Erythroblast (primary cell): ENCODE measurements at regions not wholly inside any gene's neighbourhood (a gene's known extent, or its start where the extent isn't known, plus 50 kb on each side); places are given as distances from the start of the nearest gene placed in this dataset.
"Not testable (repeated sequence)": the region's sequence is repeated elsewhere in the genome, so short reads cannot be mapped to it uniquely, and the experiment has no call there.

Source experiments
- DNase-seq, 2 experiments: peaks; one replicate each; lab custom pipeline; 2025; lab: John Stamatoyannopoulos, UW
- GATA1 ChIP-seq: IDR thresholded peaks from 2 replicates; pipeline ENCODE4 v1.6.1; 2011; ENCODE audit warnings: low read depth, mild to moderate bottlenecking, control low read depth, low read length, moderate library complexity
- POLR2A ChIP-seq: IDR thresholded peaks from 2 replicates; pipeline ENCODE4 v1.6.1; 2011; ENCODE audit warnings: mild to moderate bottlenecking, low read length

DNA sequence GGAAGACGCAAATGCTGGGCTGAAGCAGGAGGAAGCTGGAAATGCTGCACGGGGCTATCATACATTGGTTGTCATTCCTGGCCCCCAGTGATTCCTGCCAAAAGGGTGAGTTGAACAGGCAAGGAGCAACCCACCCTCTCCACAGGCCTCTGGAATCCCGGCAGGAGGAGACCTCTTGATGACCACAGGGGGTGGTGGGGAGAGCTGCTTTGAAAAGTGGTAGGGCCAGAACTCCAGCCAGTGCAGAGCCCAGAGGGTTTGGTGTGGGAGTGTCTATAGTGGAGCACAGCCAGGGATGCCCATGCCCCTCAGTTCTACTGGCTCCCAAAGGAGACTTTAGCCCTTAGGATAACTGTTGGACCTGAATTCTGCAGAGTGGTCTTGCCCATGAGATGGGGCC, 89.2 kb downstream of the SAMD9 start:
- TF ChIP-seq GATA1, result no peak
- TF ChIP-seq POLR2A, result no peak
- DNase-seq, result no peak

GRCh38 chr7:93027044-93027443, 90.7 kb downstream of the SAMD9 start:
- DNase-seq, result no peak
- TF ChIP-seq GATA1 (no peak), POLR2A (no peak)

- no peak for TF ChIP-seq GATA1
- TF ChIP-seq POLR2A, result no peak
- no peak for DNase-seq
Observed at GRCh38 chr7:93026425-93026824, 91.4 kb downstream of the SAMD9 start.

DNA sequence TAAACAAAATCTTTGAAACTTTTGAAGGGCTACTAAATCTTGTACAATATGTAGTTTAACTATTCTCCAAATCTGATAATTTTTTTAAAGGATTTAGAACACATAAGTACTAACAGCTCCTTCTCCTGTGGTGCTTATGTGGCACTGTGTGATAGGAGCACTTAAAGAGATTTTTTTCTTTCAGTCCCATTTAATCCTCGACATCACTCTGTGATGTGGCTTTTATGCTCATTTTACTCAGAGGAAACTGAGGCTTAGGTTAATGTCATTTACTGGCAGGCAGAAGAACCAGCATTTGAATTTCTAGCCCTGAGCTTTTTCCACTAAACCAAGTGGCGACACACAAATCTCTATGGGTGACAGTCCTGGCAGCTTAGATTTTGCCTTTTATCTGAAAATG, 92.4 kb downstream of the SAMD9 start:
- no peak for DNase-seq

DNA sequence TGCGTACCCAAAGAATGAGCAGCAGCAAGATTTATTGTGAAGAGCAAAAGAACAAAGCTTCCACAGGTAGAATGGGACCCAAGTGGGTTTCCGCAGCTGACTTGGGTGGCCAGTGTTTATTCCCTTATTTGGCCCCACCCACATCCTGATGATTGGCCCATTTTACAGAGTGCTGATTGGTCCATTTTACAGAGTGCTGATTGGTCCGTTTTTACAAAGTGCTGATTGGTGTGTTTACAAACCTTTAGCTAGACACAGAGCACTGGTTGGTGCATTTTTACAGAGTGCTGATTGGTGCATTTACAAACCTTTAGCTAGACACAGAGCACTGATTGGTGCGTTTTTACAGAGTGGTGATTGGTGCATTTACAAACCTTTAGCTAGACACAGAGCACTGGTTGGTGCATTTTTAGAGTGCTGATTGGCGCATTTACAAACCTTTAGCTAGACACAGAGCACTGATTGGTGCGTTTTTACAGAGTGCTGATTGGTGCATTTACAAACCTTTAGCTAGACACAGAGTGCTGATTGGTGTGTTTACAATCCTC, 94.8 kb downstream of the SAMD9 start:
- not testable (repeated sequence) for DNase-seq

More for the DNA sequence above, 92.4 kb downstream of the SAMD9 start:
- no peak for TF ChIP-seq POLR2A
- TF ChIP-seq GATA1, result no peak

DNA sequence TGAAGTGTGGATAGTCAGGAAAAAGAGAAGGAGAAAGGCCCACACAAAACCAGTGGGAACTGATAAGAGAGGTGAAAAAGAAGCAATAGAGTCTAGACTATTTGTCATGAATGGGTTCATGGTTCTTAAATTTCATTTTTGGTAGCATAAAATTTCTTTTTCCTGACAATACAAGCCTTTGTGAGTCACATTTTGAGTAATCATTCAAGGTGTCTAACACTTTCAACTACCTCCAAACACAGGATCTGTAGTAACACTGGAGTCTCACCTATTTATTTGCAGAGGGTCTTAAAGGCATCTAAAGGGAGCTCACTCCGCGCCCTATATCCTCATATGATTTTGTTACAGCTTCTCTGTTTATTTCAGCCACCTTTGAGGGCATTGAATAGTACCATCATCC, 96.0 kb downstream of the SAMD9 start:
- no peak for DNase-seq
- TF ChIP-seq POLR2A (no peak), GATA1 (no peak)

- no peak for DNase-seq
- TF ChIP-seq POLR2A (no peak), GATA1 (no peak)
Observed at GRCh38 chr7:93018716-93019115, 99.1 kb downstream of the SAMD9 start.

- DNase-seq, result no peak
- TF ChIP-seq GATA1 (no peak), POLR2A (no peak)
Observed at GRCh38 chr7:93016681-93017381, 100.9 kb downstream of the SAMD9 start.

DNA sequence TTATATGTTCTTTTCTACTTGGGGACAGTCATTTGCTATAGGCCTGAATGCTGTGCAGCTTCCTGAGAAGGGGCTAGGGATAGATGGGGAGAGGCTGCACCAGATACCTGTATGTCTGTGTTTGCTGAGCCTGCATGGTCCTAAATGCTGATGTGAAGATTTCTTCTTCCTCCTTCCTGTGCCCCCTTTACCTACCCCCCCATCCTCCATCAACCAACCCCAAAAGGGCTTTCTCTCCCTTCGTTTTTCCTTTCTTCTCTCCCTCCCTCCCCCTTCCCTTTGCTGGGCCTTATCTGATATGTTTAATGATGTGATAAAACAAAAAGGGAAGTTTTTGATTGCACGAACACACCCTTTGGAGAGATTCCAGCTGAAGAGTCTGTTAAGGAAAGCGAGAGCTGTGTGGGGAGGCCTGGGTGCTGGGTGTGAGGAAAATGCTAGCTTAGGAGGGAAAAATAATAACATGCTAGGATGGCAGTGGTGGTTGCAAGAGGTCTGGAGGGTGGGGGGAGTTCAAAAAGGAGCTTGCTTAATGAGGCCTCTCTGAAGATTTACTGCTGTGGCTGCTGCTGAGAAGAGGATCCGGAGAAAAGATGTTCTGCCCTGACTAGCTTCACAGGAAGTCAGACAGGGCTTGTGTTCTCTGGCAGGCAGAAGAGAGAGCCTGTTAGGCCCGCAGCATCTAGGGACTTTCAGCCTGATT, 101.8 kb downstream of the SAMD9 start:
- DNase-seq, result peak in 1 of 2 experiments; percentile 8
- no peak for TF ChIP-seq GATA1
- TF ChIP-seq POLR2A, result no peak

DNA sequence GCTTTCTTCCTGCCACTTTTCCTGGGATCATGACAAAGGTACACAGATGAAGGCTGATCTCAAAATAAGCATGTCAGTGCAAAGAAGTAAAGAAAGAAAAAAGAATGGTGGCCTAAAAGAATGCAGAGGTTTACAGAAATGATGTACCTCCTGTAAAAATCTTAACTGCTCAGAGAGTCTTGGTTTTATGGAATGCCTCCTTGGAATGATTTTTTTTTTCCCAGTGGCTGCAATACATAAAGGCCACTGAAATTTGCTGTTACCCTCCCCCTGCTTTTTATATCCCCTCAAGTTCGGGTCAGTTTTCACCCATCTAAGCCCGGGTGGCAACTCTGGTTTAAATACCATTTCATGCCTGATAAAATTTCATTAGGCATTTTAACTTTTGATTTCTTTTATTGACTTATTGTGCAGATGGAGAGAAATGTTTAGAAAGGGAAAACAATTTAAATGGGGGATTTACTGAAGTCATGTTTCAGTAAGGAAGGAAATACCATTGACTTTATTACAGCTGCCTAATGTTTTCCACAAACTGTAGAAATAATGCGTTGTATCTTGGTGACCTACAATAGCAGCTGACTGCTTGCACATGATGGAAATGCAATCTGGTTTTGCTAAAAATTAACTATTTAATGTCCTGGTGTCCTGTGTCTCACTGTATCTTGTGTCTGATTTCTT, 102.5 kb downstream of the SAMD9 start:
- no peak for DNase-seq
- TF ChIP-seq POLR2A (no peak), GATA1 (no peak)

GRCh38 chr7:93014410-93014809, 103.4 kb downstream of the SAMD9 start:
- DNase-seq, result no peak
- TF ChIP-seq GATA1 (no peak), POLR2A (no peak)

DNA sequence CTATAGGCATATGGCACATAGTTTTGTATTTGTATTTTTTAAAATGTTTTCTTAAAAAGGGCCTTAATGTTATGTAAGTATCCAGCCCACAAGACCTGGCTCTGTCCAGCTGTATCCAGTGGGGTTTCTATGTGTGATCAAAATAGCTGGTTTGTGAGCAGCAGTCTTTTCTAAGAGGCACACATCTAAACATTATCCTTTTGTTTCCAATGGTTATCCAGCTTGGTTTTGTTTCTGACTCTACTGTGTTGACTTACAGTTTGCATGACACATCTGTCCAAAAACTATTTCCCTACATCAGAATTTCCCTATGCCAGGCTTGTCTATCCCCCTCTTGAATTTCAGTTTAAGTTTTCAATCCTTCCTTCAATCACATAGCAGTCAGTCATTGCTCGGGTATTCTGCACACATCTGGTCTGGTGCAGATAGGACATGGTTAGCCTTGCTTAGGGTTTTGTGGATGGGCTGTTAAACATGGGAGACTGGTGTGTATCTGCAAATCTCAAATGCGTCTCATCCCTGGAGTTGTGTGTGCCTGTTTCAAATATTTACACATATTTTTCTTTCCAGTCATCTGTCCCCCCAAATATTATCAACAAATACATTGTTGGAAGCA, 104.2 kb downstream of the SAMD9 start:
- TF ChIP-seq GATA1, result no peak
- TF ChIP-seq POLR2A, result no peak
- DNase-seq, result peak; percentile 9 to 35
